ENCODE measurements at regions not wholly inside any gene's neighbourhood (a gene's known extent, or its start where the extent isn't known, plus 50 kb on each side); places are given as distances from the start of the nearest gene placed in this dataset.

DNA sequence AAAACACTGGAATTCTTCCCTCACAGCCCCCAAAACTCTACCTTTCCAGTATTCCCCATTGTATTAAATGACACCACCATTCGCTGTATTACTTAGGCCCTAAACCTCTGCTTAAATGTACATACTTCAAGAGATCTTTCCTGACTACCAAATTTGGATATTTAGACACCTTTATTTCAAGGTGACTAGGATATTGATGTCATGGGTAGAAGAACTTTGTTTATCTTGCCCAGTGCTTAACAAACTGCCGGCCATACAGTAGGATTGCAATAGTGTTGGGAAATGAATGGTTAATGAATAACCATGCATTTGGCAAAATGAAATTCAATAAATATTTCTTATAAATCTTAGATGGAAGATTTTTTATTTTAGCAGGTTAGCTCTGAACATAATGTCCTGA is 86.2 kb upstream of the CA10 start:
- intact Hi-C loops (cut with DNase I), result no loop called here
- Histone ChIP-seq H3K36me3 (no peaks in the 10 kb centered on the region), H3K27me3 (no peaks in the 10 kb centered on the region), H3K27ac (no peak overlapping the region), H3K4me3 (no peak overlapping the region), H3K4me1 (no peaks in the 10 kb centered on the region), H3K9me3 (no peaks in the 10 kb centered on the region)
- ATAC-seq (no peak), FAIRE-seq (no peak), DNase-seq (no peak)
- WGBS, 2 donors, result 57 to 62% methylated on average over 2 of the region's 2 CpGs
- TF ChIP-seq, protein P1, sequence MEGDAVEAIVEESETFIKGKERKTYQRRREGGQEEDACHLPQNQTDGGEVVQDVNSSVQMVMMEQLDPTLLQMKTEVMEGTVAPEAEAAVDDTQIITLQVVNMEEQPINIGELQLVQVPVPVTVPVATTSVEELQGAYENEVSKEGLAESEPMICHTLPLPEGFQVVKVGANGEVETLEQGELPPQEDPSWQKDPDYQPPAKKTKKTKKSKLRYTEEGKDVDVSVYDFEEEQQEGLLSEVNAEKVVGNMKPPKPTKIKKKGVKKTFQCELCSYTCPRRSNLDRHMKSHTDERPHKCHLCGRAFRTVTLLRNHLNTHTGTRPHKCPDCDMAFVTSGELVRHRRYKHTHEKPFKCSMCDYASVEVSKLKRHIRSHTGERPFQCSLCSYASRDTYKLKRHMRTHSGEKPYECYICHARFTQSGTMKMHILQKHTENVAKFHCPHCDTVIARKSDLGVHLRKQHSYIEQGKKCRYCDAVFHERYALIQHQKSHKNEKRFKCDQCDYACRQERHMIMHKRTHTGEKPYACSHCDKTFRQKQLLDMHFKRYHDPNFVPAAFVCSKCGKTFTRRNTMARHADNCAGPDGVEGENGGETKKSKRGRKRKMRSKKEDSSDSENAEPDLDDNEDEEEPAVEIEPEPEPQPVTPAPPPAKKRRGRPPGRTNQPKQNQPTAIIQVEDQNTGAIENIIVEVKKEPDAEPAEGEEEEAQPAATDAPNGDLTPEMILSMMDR (IDR thresholded peaks at IDR 0.05), result no peak

DNA sequence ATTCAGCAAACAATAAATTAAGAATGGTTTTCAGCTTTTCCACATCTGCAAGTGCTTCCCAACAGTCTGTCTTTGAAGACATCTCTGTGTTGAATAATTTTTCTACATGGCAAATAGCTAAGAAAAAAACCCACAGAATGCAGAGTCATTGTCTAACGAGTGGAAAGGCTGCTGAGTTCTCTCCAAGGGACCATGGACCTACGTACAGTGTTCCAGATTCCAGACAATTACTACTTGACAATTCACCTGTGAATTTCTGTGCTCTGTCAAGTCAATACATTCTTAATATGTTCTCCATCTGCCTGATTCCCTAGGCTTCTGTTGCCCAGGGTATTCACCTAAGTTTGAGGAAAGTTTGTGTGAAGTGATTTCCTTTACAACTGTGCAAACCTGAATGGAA is 83.8 kb upstream of the CA10 start:
- no peak for ATAC-seq

DNA sequence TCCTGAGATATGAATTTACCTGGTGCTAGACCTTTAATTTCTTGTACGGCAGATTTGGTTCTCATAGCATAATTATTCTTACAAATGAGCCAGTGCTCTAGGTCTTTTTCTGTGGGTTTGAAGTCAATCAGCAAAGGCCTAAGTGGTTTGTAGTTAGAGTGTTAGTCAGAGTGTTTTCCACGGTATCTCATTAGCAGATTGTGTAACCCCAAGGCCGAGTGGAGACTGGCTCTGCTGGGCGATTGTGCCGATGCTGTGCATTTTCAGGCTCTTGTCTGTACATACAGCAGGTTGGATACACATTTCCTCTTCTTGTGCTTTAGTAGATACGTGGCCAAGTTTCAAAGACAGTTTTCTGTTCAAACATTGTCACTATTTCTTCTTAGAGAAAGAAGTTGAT is 78.6 kb upstream of the CA10 start:
- no peaks in the 10 kb centered on the region for H3K36me3 ChIP-seq
- H3K9me3 ChIP-seq, result no peaks in the 10 kb centered on the region
- H3K4me3 ChIP-seq, result no peak overlapping the region
- WGBS, 2 donors, result 41 to 52% methylated on average over 6 of the region's 6 CpGs
- H3K27ac ChIP-seq, result no peak overlapping the region
- intact Hi-C loops (cut with DNase I), result no loop called here
- no peak for FAIRE-seq
- TF ChIP-seq, protein P1 (IDR thresholded peaks at IDR 0.05), result no peak
- no peak for ATAC-seq
- no peaks in the 10 kb centered on the region for H3K27me3 ChIP-seq
- no peaks in the 10 kb centered on the region for H3K4me1 ChIP-seq
- DNase-seq, result no peak

More for the DNA sequence above, 83.8 kb upstream of the CA10 start:
- no peaks in the 10 kb centered on the region for H3K36me3 ChIP-seq
- WGBS, 2 donors, result 54 to 62% methylated on average over 2 of the region's 2 CpGs
- FAIRE-seq (no peak), DNase-seq (no peak)
- H3K4me3 ChIP-seq, result no peak overlapping the region
- no peaks in the 10 kb centered on the region for H3K4me1 ChIP-seq
- H3K9me3 ChIP-seq, result no peaks in the 10 kb centered on the region
- intact Hi-C loops (cut with DNase I), result no loop called here
- TF ChIP-seq, protein P1 (IDR thresholded peaks at IDR 0.05), result no peak
- H3K27me3 ChIP-seq, result no peaks in the 10 kb centered on the region
- no peak overlapping the region for H3K27ac ChIP-seq

DNA sequence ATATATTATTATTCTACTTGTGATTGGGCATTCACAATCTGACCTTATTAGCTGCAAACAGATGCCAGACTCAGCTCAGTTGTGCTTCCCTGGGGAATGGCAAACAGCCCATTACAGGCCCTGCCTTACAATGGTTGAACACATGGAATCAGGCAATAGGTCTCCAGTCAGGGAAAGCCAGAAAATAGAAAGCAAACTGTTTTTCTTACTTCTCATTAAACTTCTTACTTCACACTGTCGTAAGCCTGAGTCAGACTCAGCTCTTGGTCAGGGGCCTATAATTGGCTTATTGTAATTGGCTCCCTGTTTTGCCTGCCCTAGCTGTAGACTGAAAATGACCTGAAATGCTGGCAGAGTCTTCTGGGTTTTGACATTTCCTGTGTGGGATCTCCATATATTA is 77.0 kb upstream of the CA10 start:
- Histone ChIP-seq H3K27ac (no peak overlapping the region), H3K4me3 (no peak overlapping the region), H3K4me1 (no peaks in the 10 kb centered on the region), H3K9me3 (no peaks in the 10 kb centered on the region), H3K36me3 (no peaks in the 10 kb centered on the region), H3K27me3 (no peaks in the 10 kb centered on the region)
- TF ChIP-seq, protein P1 (IDR thresholded peaks at IDR 0.05), result no peak
- intact Hi-C loops (cut with DNase I), result no loop called here
- FAIRE-seq (no peak), ATAC-seq (no peak), DNase-seq (no peak)
- WGBS, 2 donors, result 93 to 94% methylated on average over 1 of the region's 1 CpG

DNA sequence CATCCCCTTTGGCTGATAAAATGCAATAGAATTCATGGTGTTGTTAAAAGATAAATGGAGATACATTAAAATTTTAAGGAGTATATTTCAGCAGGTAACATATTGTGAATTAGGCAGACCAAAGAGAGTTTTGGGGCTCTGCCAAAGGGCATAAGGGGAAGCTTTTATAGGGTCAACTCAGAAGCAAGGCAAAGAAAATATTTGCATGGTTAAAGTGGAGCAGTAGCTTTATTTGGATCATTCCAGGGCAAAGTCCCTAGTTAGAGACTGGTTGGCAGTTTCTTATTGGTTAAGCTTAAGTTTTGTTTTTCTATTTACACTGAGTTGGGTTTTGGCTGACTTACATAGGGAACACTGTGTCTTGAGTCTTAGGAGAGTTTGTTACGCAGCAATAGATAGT is 75.1 kb upstream of the CA10 start:
- Histone ChIP-seq H3K4me1 (no peaks in the 10 kb centered on the region), H3K9me3 (no peaks in the 10 kb centered on the region), H3K36me3 (no peaks in the 10 kb centered on the region), H3K27me3 (no peaks in the 10 kb centered on the region), H3K4me3 (no peak overlapping the region), H3K27ac (no peak overlapping the region)
- 28 to 43% methylated on average over 1 of the region's 1 CpG for WGBS, 2 donors
- DNase-seq, result no peak
- FAIRE-seq, result no peak
- TF ChIP-seq, protein P1 (IDR thresholded peaks at IDR 0.05), result no peak
- intact Hi-C loops (cut with DNase I), result no loop called here
- ATAC-seq, result no peak
